NCI-H2081 (cell line): ENCODE measurements at regions not wholly inside any gene's neighbourhood (a gene's known extent, or its start where the extent isn't known, plus 50 kb on each side); places are given as distances from the start of the nearest gene placed in this dataset.
"Not testable (repeated sequence)": the region's sequence is repeated elsewhere in the genome, so short reads cannot be mapped to it uniquely, and the experiment has no call there.

Experiments
- DNase-seq, 2 experiments: peaks; one replicate each; lab custom pipeline; 2025; lab: John Stamatoyannopoulos, UW

- DNase-seq: no peak
Measured at GRCh38 chr10:9848278-9848677, 1169.4 kb upstream of the CELF2 start.

- DNase-seq: no peak
Measured at GRCh38 chr10:9848981-9849380, 1168.7 kb upstream of the CELF2 start.

- DNase-seq: no peak
Measured at GRCh38 chr10:9850415-9850814, 1167.3 kb upstream of the CELF2 start.

- no peak for DNase-seq
Measured at GRCh38 chr10:9851808-9852207, 1165.9 kb upstream of the CELF2 start.

- DNase-seq: no peak
Measured at GRCh38 chr10:9853405-9854355, 1164.0 kb upstream of the CELF2 start.

- not testable (repeated sequence) for DNase-seq
Measured at GRCh38 chr10:9855451-9855850, 1162.2 kb upstream of the CELF2 start.

- DNase-seq: no peak
Measured at GRCh38 chr10:9858816-9859215, 1158.9 kb upstream of the CELF2 start.

GRCh38 chr10:9860045-9860444 is 1157.6 kb upstream of the CELF2 start:
- DNase-seq: no peak

GRCh38 chr10:9863559-9864121 is 1154.0 kb upstream of the CELF2 start:
- DNase-seq: no peak

- no peak for DNase-seq
Measured at GRCh38 chr10:9868499-9868898, 1149.2 kb upstream of the CELF2 start.

- no peak for DNase-seq
Measured at GRCh38 chr10:9869205-9869604, 1148.5 kb upstream of the CELF2 start.

- DNase-seq: no peak
Measured at GRCh38 chr10:9869606-9870176, 1148.0 kb upstream of the CELF2 start.

- DNase-seq: no peak
Measured at GRCh38 chr10:9875353-9875752, 1142.3 kb upstream of the CELF2 start.

- DNase-seq: no peak
Measured at GRCh38 chr10:9877978-9878377, 1139.7 kb upstream of the CELF2 start.

GRCh38 chr10:9878383-9878782 is 1139.3 kb upstream of the CELF2 start:
- no peak for DNase-seq

- DNase-seq: no peak
Measured at GRCh38 chr10:9885761-9886160, 1131.9 kb upstream of the CELF2 start.

GRCh38 chr10:9886772-9887171 is 1130.9 kb upstream of the CELF2 start:
- no peak for DNase-seq

- no peak for DNase-seq
Measured at GRCh38 chr10:9895453-9895852, 1122.2 kb upstream of the CELF2 start.

GRCh38 chr10:9895981-9896380 is 1121.7 kb upstream of the CELF2 start:
- no peak for DNase-seq

GRCh38 chr10:9898633-9899395 is 1118.9 kb upstream of the CELF2 start:
- DNase-seq: peak in 1 of 2 experiments; percentile 3

GRCh38 chr10:9900751-9901150 is 1116.9 kb upstream of the CELF2 start:
- no peak for DNase-seq

GRCh38 chr10:9901971-9902370 is 1115.7 kb upstream of the CELF2 start:
- no peak for DNase-seq
